SJCRH30 (cell line): ENCODE measurements at regions not wholly inside any gene's neighbourhood (a gene's known extent, or its start where the extent isn't known, plus 50 kb on each side); places are given as distances from the start of the nearest gene placed in this dataset.
A peak's percentile ranks its signal among the peaks of the same experiment; 100 is the strongest.

Source experiments
- DNase-seq, 2 experiments: peaks; one replicate each; pipeline ENCODE4 v3.0.0-alpha.2; 2015 to 2020
- H3K27ac ChIP-seq: fragments of 250-450 bp; sonication (Bioruptor Pico); 2 replicates; pipeline ENCODE4 v1.5.1; 2020; ENCODE audit warnings: mild to moderate bottlenecking, moderate library complexity
- H3K27me3 ChIP-seq: fragments of 250-450 bp; sonication (Bioruptor Pico); 2 replicates; pipeline ENCODE4 v1.5.1; 2020; ENCODE audit warnings: mild to moderate bottlenecking, moderate library complexity
- H3K36me3 ChIP-seq: fragments of 250-450 bp; sonication (Bioruptor Pico); 2 replicates; pipeline ENCODE4 v1.5.1; 2020; ENCODE audit warnings: mild to moderate bottlenecking, moderate library complexity
- H3K4me1 ChIP-seq: fragments of 250-450 bp; sonication (Bioruptor Pico); 2 replicates; pipeline ENCODE4 v1.5.1; 2020; ENCODE audit warnings: mild to moderate bottlenecking, moderate library complexity
- H3K4me3 ChIP-seq: fragments of 250-450 bp; sonication (Bioruptor Pico); 2 replicates; pipeline ENCODE4 v1.5.1; 2020; ENCODE audit warnings: mild to moderate bottlenecking, moderate library complexity
- H3K9me3 ChIP-seq: fragments of 250-450 bp; sonication (Bioruptor Pico); replicated peaks from 2 replicates; pipeline ENCODE4 v1.5.1; 2020; ENCODE audit warnings: mild to moderate bottlenecking, moderate library complexity

GRCh38 chr5:39902626-39903025 is 477.8 kb upstream of the DAB2 start:
- Histone ChIP-seq H3K4me3 (no peak overlapping the region), H3K4me1 (peaks cover 3% of the 10 kb centered on the region; the same call in 1 of the 2 replicates), H3K36me3 (no peaks in the 10 kb centered on the region), H3K27me3 (no peaks in the 10 kb centered on the region), H3K27ac (peak overlapping the region; percentile 22; the same call in 1 of the 2 replicates), H3K9me3 (no peaks in the 10 kb centered on the region)
- DNase-seq = peak; percentile 37 to 64

GRCh38 chr5:39898731-39899130 is 474.0 kb upstream of the DAB2 start:
- Histone ChIP-seq H3K36me3 (no peaks in the 10 kb centered on the region), H3K9me3 (no peaks in the 10 kb centered on the region), H3K27ac (no peak overlapping the region), H3K4me3 (no peak overlapping the region), H3K4me1 (no peaks in the 10 kb centered on the region; the same call in 1 of the 2 replicates), H3K27me3 (no peaks in the 10 kb centered on the region)
- no peak for DNase-seq

- H3K27me3 ChIP-seq = 0 out of 2 replicates have a peak, but pooled peaks cover 2% of the 10 kb centered on the region
- DNase-seq = no peak
- no peak overlapping the region for H3K4me3 ChIP-seq
- no peaks in the 10 kb centered on the region for H3K9me3 ChIP-seq
- no peak overlapping the region for H3K27ac ChIP-seq
- no peaks in the 10 kb centered on the region for H3K36me3 ChIP-seq
- no peaks in the 10 kb centered on the region for H3K4me1 ChIP-seq
These were observed 471.9 kb upstream of the DAB2 start for GRCh38 chr5:39896706-39897105.

- Histone ChIP-seq H3K36me3 (no peaks in the 10 kb centered on the region), H3K27me3 (0 out of 2 replicates have a peak, but pooled peaks cover 2% of the 10 kb centered on the region), H3K9me3 (no peaks in the 10 kb centered on the region), H3K27ac (no peak overlapping the region), H3K4me3 (no peak overlapping the region), H3K4me1 (no peaks in the 10 kb centered on the region)
- no peak for DNase-seq
These were observed 471.3 kb upstream of the DAB2 start for GRCh38 chr5:39896104-39896503.

GRCh38 chr5:39892708-39893107 is 467.9 kb upstream of the DAB2 start:
- Histone ChIP-seq H3K9me3 (no peaks in the 10 kb centered on the region), H3K4me1 (no peaks in the 10 kb centered on the region), H3K27ac (no peak overlapping the region), H3K4me3 (no peak overlapping the region), H3K36me3 (no peaks in the 10 kb centered on the region), H3K27me3 (0 out of 2 replicates have a peak, but pooled peaks cover 2% of the 10 kb centered on the region)
- DNase-seq = no peak

- Histone ChIP-seq H3K36me3 (no peaks in the 10 kb centered on the region), H3K4me3 (no peak overlapping the region), H3K9me3 (no peaks in the 10 kb centered on the region), H3K4me1 (no peaks in the 10 kb centered on the region), H3K27ac (no peak overlapping the region), H3K27me3 (0 out of 2 replicates have a peak, but pooled peaks cover 2% of the 10 kb centered on the region)
- no peak for DNase-seq
These were observed 466.6 kb upstream of the DAB2 start for GRCh38 chr5:39891376-39891775.

- no peak overlapping the region for H3K27ac ChIP-seq
- no peaks in the 10 kb centered on the region for H3K9me3 ChIP-seq
- no peak overlapping the region for H3K4me3 ChIP-seq
- no peak for DNase-seq
- no peaks in the 10 kb centered on the region for H3K27me3 ChIP-seq
- no peaks in the 10 kb centered on the region for H3K36me3 ChIP-seq
- no peaks in the 10 kb centered on the region for H3K4me1 ChIP-seq
These were observed 456.2 kb upstream of the DAB2 start for GRCh38 chr5:39880985-39881384.

- H3K4me1 ChIP-seq = no peaks in the 10 kb centered on the region
- no peak for DNase-seq
These were observed 452.7 kb upstream of the DAB2 start for GRCh38 chr5:39877479-39877878.

GRCh38 chr5:39876146-39876545 is 451.4 kb upstream of the DAB2 start:
- H3K9me3 ChIP-seq = no peaks in the 10 kb centered on the region
- no peaks in the 10 kb centered on the region for H3K36me3 ChIP-seq
- no peaks in the 10 kb centered on the region for H3K4me1 ChIP-seq
- H3K27me3 ChIP-seq = no peaks in the 10 kb centered on the region
- H3K27ac ChIP-seq = no peak overlapping the region
- no peak overlapping the region for H3K4me3 ChIP-seq
- no peak for DNase-seq

More at GRCh38 chr5:39877479-39877878, 452.7 kb upstream of the DAB2 start:
- Histone ChIP-seq H3K4me3 (no peak overlapping the region), H3K27me3 (no peaks in the 10 kb centered on the region), H3K27ac (no peak overlapping the region), H3K9me3 (no peaks in the 10 kb centered on the region), H3K36me3 (no peaks in the 10 kb centered on the region)

- DNase-seq = no peak
- Histone ChIP-seq H3K9me3 (no peaks in the 10 kb centered on the region), H3K27me3 (no peaks in the 10 kb centered on the region), H3K4me3 (no peak overlapping the region), H3K36me3 (no peaks in the 10 kb centered on the region), H3K4me1 (no peaks in the 10 kb centered on the region), H3K27ac (no peak overlapping the region)
These were observed 445.4 kb upstream of the DAB2 start for GRCh38 chr5:39870137-39870536.

GRCh38 chr5:39869396-39869795 is 444.6 kb upstream of the DAB2 start:
- H3K27ac ChIP-seq = no peak overlapping the region
- H3K4me1 ChIP-seq = no peaks in the 10 kb centered on the region
- no peak for DNase-seq
- H3K9me3 ChIP-seq = no peaks in the 10 kb centered on the region
- H3K36me3 ChIP-seq = no peaks in the 10 kb centered on the region
- H3K27me3 ChIP-seq = no peaks in the 10 kb centered on the region
- no peak overlapping the region for H3K4me3 ChIP-seq

GRCh38 chr5:39867923-39868322 is 443.1 kb upstream of the DAB2 start:
- no peak for DNase-seq
- Histone ChIP-seq H3K9me3 (no peaks in the 10 kb centered on the region), H3K27ac (no peak overlapping the region), H3K4me1 (no peaks in the 10 kb centered on the region), H3K36me3 (no peaks in the 10 kb centered on the region), H3K27me3 (no peaks in the 10 kb centered on the region), H3K4me3 (no peak overlapping the region)

- H3K27ac ChIP-seq = no peak overlapping the region
- no peaks in the 10 kb centered on the region for H3K4me1 ChIP-seq
- no peak for DNase-seq
- H3K27me3 ChIP-seq = peaks cover 16% of the 10 kb centered on the region
- no peak overlapping the region for H3K4me3 ChIP-seq
- H3K9me3 ChIP-seq = no peaks in the 10 kb centered on the region
- no peaks in the 10 kb centered on the region; the same call in 1 of the 2 replicates for H3K36me3 ChIP-seq
These were observed 439.3 kb upstream of the DAB2 start for GRCh38 chr5:39863926-39864552.

- H3K36me3 ChIP-seq = no peaks in the 10 kb centered on the region; the same call in 1 of the 2 replicates
- H3K27me3 ChIP-seq = peaks cover 16% of the 10 kb centered on the region
- H3K27ac ChIP-seq = no peak overlapping the region
- DNase-seq = no peak
- no peak overlapping the region for H3K4me3 ChIP-seq
- no peaks in the 10 kb centered on the region for H3K4me1 ChIP-seq
- no peaks in the 10 kb centered on the region for H3K9me3 ChIP-seq
These were observed 432.3 kb upstream of the DAB2 start for GRCh38 chr5:39857041-39857440.

- Histone ChIP-seq H3K27ac (no peak overlapping the region), H3K9me3 (no peaks in the 10 kb centered on the region), H3K36me3 (no peaks in the 10 kb centered on the region; the same call in 1 of the 2 replicates), H3K4me1 (no peaks in the 10 kb centered on the region), H3K4me3 (no peak overlapping the region), H3K27me3 (0 out of 2 replicates have a peak, but pooled peaks cover 5% of the 10 kb centered on the region)
- DNase-seq = no peak
These were observed 430.1 kb upstream of the DAB2 start for GRCh38 chr5:39854771-39855410.

GRCh38 chr5:39850291-39850690 is 425.5 kb upstream of the DAB2 start:
- Histone ChIP-seq H3K9me3 (no peaks in the 10 kb centered on the region), H3K4me1 (no peaks in the 10 kb centered on the region), H3K27ac (no peak overlapping the region), H3K4me3 (no peak overlapping the region), H3K36me3 (no peaks in the 10 kb centered on the region), H3K27me3 (no peaks in the 10 kb centered on the region)
- DNase-seq = no peak
